Endothelial cell of umbilical vein (primary cell): ENCODE measurements at regions not wholly inside any gene's neighbourhood (a gene's known extent, or its start where the extent isn't known, plus 50 kb on each side); places are given as distances from the start of the nearest gene placed in this dataset.

Source experiments
- BruUV-seq: library from RNA; stranded (reverse); fragments of 400-500 nt; replicated peaks from 2 replicates; lab custom pipeline; 2021; lab: Mats Ljungman, UMichigan
- CTCF ChIA-PET: fragments of 300-600, 350-600 bp; sonication (Branson Sonifier 250); formaldehyde crosslinking; loops from one replicate; lab custom pipeline; 2021; ENCODE audit warnings: antibody characterized with exemption, inconsistent platforms; lab: Charles Lee
- POLR2A ChIA-PET: fragments of 300-600, 350-600 bp; sonication (Branson Sonifier 250); formaldehyde crosslinking; loops from one replicate; lab custom pipeline; 2021; ENCODE audit warnings: antibody characterized with exemption, inconsistent platforms; lab: Charles Lee
- DNase-seq: peaks from one replicate; pipeline ENCODE4 v3.0.0-alpha.2; 2011; ENCODE audit warnings: low read depth, low spot score
- FAIRE-seq: peaks from 2 replicates; lab custom pipeline; 2011; peaks lifted over from hg19 to GRCh38; lab: Jason Lieb, UNC
- H2AFZ ChIP-seq: 2 replicates; pipeline ENCODE4 v1.6.0; 2012; ENCODE audit warnings: low read depth, low read length, control low read depth, inconsistent platforms
- H3K27ac ChIP-seq: 2 replicates; pipeline ENCODE4 v1.5.1; 2011; ENCODE audit warnings: low read depth, mild to moderate bottlenecking, control low read depth, low read length, moderate library complexity; ENCODE audit not compliant: insufficient read depth
- H3K27me3 ChIP-seq, 2 experiments: 2 replicates each; pipeline versions ENCODE4 v1.6.0 to v1.6.1; 2011; ENCODE audit warnings: low read length in 2 of 2, mixed read lengths in 1 of 2; ENCODE audit not compliant: control insufficient read depth in 2 of 2, insufficient read depth in 2 of 2
- H3K36me3 ChIP-seq, 2 experiments: 2 replicates in 1 of 2; 3 replicates in 1 of 2; pipeline ENCODE4 v1.5.1; 2011; ENCODE audit warnings: low read length in 2 of 2, mild to moderate bottlenecking in 1 of 2, moderate library complexity in 1 of 2; ENCODE audit not compliant: control insufficient read depth in 2 of 2, insufficient read depth in 2 of 2; ENCODE audit errors: extremely low read depth in 1 of 2
- H3K4me1 ChIP-seq: 3 replicates; pipeline ENCODE4 v1.5.1; 2011; ENCODE audit warnings: mild to moderate bottlenecking, low read length; ENCODE audit not compliant: control insufficient read depth, insufficient read depth; ENCODE audit errors: extremely low read depth
- H3K4me2 ChIP-seq: 2 replicates; pipeline ENCODE4 v1.6.1; 2011; ENCODE audit warnings: low read length, control low read depth, mixed read lengths; ENCODE audit not compliant: insufficient read depth
- H3K4me3 ChIP-seq, 3 experiments: fragments of 200-600 bp in 1 of 3; sonication (generic), shearing (Covaris generic) in 1 of 3; replicated peaks in 1 of 3; 2 replicates each; pipeline ENCODE4 v1.5.1; 2011 to 2016; ENCODE audit warnings: control low read depth in 3 of 3, low read length in 3 of 3, mild to moderate bottlenecking in 2 of 3, inconsistent platforms in 1 of 3, low read depth in 1 of 3, moderate library complexity in 1 of 3; ENCODE audit not compliant: insufficient read depth in 1 of 3
- H3K79me2 ChIP-seq: 2 replicates; pipeline ENCODE4 v1.6.0; 2012; ENCODE audit warnings: low read length, inconsistent platforms; ENCODE audit not compliant: control insufficient read depth, insufficient read depth
- H3K9ac ChIP-seq: replicated peaks from 2 replicates; pipeline ENCODE3; 2011; ENCODE audit warnings: low read length, control low read depth; ENCODE audit not compliant: insufficient read depth; ENCODE audit errors: extremely low read depth
- H3K9me1 ChIP-seq: replicated peaks from 3 replicates; pipeline ENCODE4 v1.6.0; 2011; ENCODE audit warnings: mild to moderate bottlenecking, low read length; ENCODE audit not compliant: control insufficient read depth, insufficient read depth; ENCODE audit errors: extremely low read depth
- H3K9me3 ChIP-seq: replicated peaks from 2 replicates; pipeline ENCODE4 v1.5.1; 2012; ENCODE audit warnings: low read length, inconsistent platforms; ENCODE audit not compliant: control insufficient read depth, insufficient read depth
- H4K20me1 ChIP-seq: replicated peaks from 2 replicates; pipeline ENCODE3; 2011; ENCODE audit warnings: mild to moderate bottlenecking, low read length; ENCODE audit not compliant: control insufficient read depth, insufficient read depth; ENCODE audit errors: extremely low read depth
- EZH2 ChIP-seq: IDR thresholded peaks from 2 replicates; pipeline ENCODE4 v1.6.1; 2012; ENCODE audit warnings: borderline replicate concordance, low read depth, mild to moderate bottlenecking, moderate library complexity, low read length, inconsistent platforms; ENCODE audit not compliant: severe bottlenecking
- FOS ChIP-seq: IDR thresholded peaks from 2 replicates; pipeline ENCODE4 v1.6.1; 2011; ENCODE audit warnings: mild to moderate bottlenecking, low read length, moderate library complexity, borderline replicate concordance; ENCODE audit not compliant: insufficient read depth
- GATA2 ChIP-seq: IDR thresholded peaks from 2 replicates; pipeline ENCODE4 v1.7.0; 2011; ENCODE audit warnings: low read depth, mild to moderate bottlenecking, moderate library complexity, mixed read lengths, low read length; ENCODE audit not compliant: insufficient read length, insufficient read depth
- JUN ChIP-seq: IDR thresholded peaks from 2 replicates; pipeline ENCODE4 v1.6.1; 2011; ENCODE audit warnings: borderline replicate concordance, low read depth; ENCODE audit not compliant: insufficient read length, insufficient read depth
- MYC ChIP-seq: IDR thresholded peaks from one replicate; pipeline ENCODE4 v1.6.1; 2011; ENCODE audit warnings: mild to moderate bottlenecking, low read depth, low read length
- POLR2A ChIP-seq: IDR thresholded peaks from 2 replicates; pipeline ENCODE4 v1.6.1; 2012; ENCODE audit warnings: low read depth, mild to moderate bottlenecking, control low read depth, low read length
- POLR2AphosphoS5 ChIP-seq: IDR thresholded peaks from 2 replicates; pipeline ENCODE4 v1.6.1; 2012; ENCODE audit warnings: low read depth, mild to moderate bottlenecking, control low read depth, low read length, moderate library complexity; ENCODE audit not compliant: insufficient read depth
- dilution Hi-C: fragments of 300-500 bp; cut with MboI; formaldehyde crosslinking; loops from one replicate; pipeline ENCODE4 v1.15.0; 2019; ENCODE audit warnings: low sequenced_read_pairs; ENCODE audit not compliant: extremely low pct_ligation_motif_present
- intact Hi-C: fragments of 100-400 bp; cut with micrococcal nuclease; formaldehyde crosslinking; loops from one replicate; pipeline ENCODE4 v1.10.0; 2022
- TF ChIP-seq, protein P1 (sequence below): IDR thresholded peaks from 2 replicates; pipeline ENCODE4 v1.6.1; 2011; ENCODE audit not compliant: insufficient read depth, insufficient read length
- TF ChIP-seq, protein P2 (sequence below), 2 donors: IDR thresholded peaks; 1 replicate in 1 of 2; 2 replicates in 1 of 2; pipeline ENCODE4 v1.5.1; 2011; ENCODE audit warnings: low read length in 2 of 2, mild to moderate bottlenecking in 2 of 2, moderate library complexity in 2 of 2, control low read depth in 1 of 2, inconsistent platforms in 1 of 2, low read depth in 1 of 2; ENCODE audit not compliant: insufficient read depth in 1 of 2; ENCODE audit errors: extremely low read depth in 1 of 2

DNA sequence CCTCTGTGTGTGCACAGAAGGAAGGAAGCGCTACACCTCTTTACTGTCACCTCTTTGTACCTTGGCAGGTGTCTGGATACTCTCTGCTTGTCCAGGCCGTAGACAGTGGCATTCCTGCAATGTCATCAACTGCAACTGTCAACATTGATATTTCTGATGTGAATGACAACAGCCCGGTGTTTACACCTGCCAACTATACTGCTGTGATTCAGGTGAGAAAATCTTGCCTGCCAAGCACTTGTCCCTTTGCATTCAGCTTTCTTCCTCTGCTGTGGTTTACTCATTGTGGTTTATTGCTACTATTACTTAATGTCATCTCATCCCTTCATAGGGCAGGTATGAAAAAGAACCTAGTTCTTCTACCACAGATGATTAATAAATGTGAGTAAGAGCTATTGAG lies 131.9 kb upstream of the MTNR1B start:
- DNase-seq: no peak
- H3K27ac ChIP-seq: no peak overlapping the region
- no peaks in the 10 kb centered on the region for H3K9me3 ChIP-seq
- H2AFZ ChIP-seq: no peak overlapping the region
- intact Hi-C loops: no loop called here
- no peaks in the 10 kb centered on the region for H3K27me3 ChIP-seq
- no peak for FAIRE-seq
- H3K4me2 ChIP-seq: no peak overlapping the region
- H4K20me1 ChIP-seq: no peaks in the 10 kb centered on the region
- ChIA-PET CTCF (no interaction called here), POLR2A (no interaction called here)
- no peaks in the 10 kb centered on the region for H3K4me1 ChIP-seq
- no TSS peak for BruUV-seq
- no peaks in the 10 kb centered on the region for H3K36me3 ChIP-seq
- TF ChIP-seq POLR2AphosphoS5 (no peak), FOS (no peak), POLR2A (no peak), GATA2 (no peak), MYC (no peak), EZH2 (no peak), JUN (no peak)
- TF ChIP-seq, protein P1, sequence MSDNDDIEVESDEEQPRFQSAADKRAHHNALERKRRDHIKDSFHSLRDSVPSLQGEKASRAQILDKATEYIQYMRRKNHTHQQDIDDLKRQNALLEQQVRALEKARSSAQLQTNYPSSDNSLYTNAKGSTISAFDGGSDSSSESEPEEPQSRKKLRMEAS: no peak
- TF ChIP-seq, protein P2, sequence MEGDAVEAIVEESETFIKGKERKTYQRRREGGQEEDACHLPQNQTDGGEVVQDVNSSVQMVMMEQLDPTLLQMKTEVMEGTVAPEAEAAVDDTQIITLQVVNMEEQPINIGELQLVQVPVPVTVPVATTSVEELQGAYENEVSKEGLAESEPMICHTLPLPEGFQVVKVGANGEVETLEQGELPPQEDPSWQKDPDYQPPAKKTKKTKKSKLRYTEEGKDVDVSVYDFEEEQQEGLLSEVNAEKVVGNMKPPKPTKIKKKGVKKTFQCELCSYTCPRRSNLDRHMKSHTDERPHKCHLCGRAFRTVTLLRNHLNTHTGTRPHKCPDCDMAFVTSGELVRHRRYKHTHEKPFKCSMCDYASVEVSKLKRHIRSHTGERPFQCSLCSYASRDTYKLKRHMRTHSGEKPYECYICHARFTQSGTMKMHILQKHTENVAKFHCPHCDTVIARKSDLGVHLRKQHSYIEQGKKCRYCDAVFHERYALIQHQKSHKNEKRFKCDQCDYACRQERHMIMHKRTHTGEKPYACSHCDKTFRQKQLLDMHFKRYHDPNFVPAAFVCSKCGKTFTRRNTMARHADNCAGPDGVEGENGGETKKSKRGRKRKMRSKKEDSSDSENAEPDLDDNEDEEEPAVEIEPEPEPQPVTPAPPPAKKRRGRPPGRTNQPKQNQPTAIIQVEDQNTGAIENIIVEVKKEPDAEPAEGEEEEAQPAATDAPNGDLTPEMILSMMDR (IDR thresholded peaks at IDR 0.05; ENCODE audit: extremely low read depth in 1 of 2, insufficient read depth in 1 of 2, low read depth in 1 of 2, low read length in 2 of 2): no peak
- no peak overlapping the region for H3K4me3 ChIP-seq
- dilution Hi-C loops: no loop called here
- no peak overlapping the region for H3K9ac ChIP-seq
- H3K9me1 ChIP-seq: no peaks in the 10 kb centered on the region
- no peaks in the 10 kb centered on the region for H3K79me2 ChIP-seq
